Hepatocyte (in vitro differentiated cells): ENCODE measurements at regions not wholly inside any gene's neighbourhood (a gene's known extent, or its start where the extent isn't known, plus 50 kb on each side); places are given as distances from the start of the nearest gene placed in this dataset.

Experiments
- DNase-seq: peaks from one replicate; pipeline ENCODE4 v3.0.0-alpha.2; 2016; ENCODE audit warnings: low spot score
- H2AFZ ChIP-seq: fragments of 200-600 bp; sonication (generic); 2 replicates; pipeline ENCODE4 v1.6.0; 2016; ENCODE audit warnings: antibody characterized with exemption, mild to moderate bottlenecking
- H3K27ac ChIP-seq: fragments of 200-600 bp; sonication (generic); 2 replicates; pipeline ENCODE4 v1.5.1; 2016; ENCODE audit warnings: mild to moderate bottlenecking
- H3K27me3 ChIP-seq: fragments of 200-600 bp; sonication (generic); 2 replicates; pipeline ENCODE4 v1.6.1; 2016
- H3K36me3 ChIP-seq: fragments of 200-600 bp; sonication (generic); replicated peaks from 2 replicates; pipeline ENCODE4 v1.5.1; 2016; ENCODE audit warnings: low read depth; ENCODE audit not compliant: insufficient read depth
- H3K4me1 ChIP-seq: fragments of 200-600 bp; sonication (generic); 2 replicates; pipeline ENCODE4 v1.5.1; 2016; ENCODE audit warnings: mild to moderate bottlenecking, moderate library complexity; ENCODE audit not compliant: insufficient read depth
- H3K4me2 ChIP-seq: fragments of 200-600 bp; sonication (generic); 2 replicates; pipeline ENCODE4 v1.6.0; 2016
- H3K4me3 ChIP-seq: fragments of 200-600 bp; sonication (generic); 2 replicates; pipeline ENCODE4 v1.5.1; 2016; ENCODE audit warnings: mild to moderate bottlenecking
- H3K79me2 ChIP-seq: fragments of 200-600 bp; sonication (generic); 2 replicates; pipeline ENCODE4 v1.6.0; 2017; ENCODE audit warnings: mild to moderate bottlenecking
- H3K9me2 ChIP-seq: fragments of 200-600 bp; sonication (generic); replicated peaks from 2 replicates; pipeline ENCODE4 v1.6.0; 2017; ENCODE audit warnings: mild to moderate bottlenecking; ENCODE audit not compliant: insufficient read depth
- H3K9me3 ChIP-seq: fragments of 200-600 bp; sonication (generic); 2 replicates; pipeline ENCODE4 v1.5.1; 2016; ENCODE audit warnings: low read depth, mild to moderate bottlenecking
- H4K20me1 ChIP-seq: fragments of 200-600 bp; sonication (generic); 2 replicates; pipeline ENCODE4 v1.6.0; 2016; ENCODE audit warnings: mild to moderate bottlenecking; ENCODE audit not compliant: insufficient read depth, poor library complexity, severe bottlenecking
- CTCF ChIP-seq: fragments of 200-600 bp; sonication (generic); IDR thresholded peaks from 2 replicates; pipeline ENCODE4 v1.5.1; 2016; ENCODE audit warnings: antibody characterized with exemption, mild to moderate bottlenecking; ENCODE audit not compliant: poor library complexity
- EZH2 ChIP-seq: fragments of 200-600 bp; sonication (generic); IDR thresholded peaks from 2 replicates; pipeline ENCODE4 v1.6.1; 2016; ENCODE audit warnings: antibody characterized with exemption, mild to moderate bottlenecking, borderline replicate concordance
- EZH2phosphoT487 ChIP-seq: fragments of 200-600 bp; sonication (generic); IDR thresholded peaks from one replicate; pipeline ENCODE4 v1.6.1; 2018; ENCODE audit warnings: antibody characterized with exemption, mild to moderate bottlenecking, low read depth, moderate library complexity; ENCODE audit not compliant: unreplicated experiment, severe bottlenecking
- WGBS: methylation state at CpG from one replicate; pipeline ENCODE4 v1.1.6; 2016; ENCODE audit warnings: low lambda C conversion rate; ENCODE audit errors: missing lambda C conversion rate; 5-methylcytosine and 5-hydroxymethylcytosine counted together

- no peak for DNase-seq
- H3K79me2 ChIP-seq = no peaks in the 10 kb centered on the region
- no peaks in the 10 kb centered on the region for H3K27me3 ChIP-seq
- no peaks in the 10 kb centered on the region for H4K20me1 ChIP-seq
- H3K27ac ChIP-seq = no peak overlapping the region
- no peaks in the 10 kb centered on the region for H3K36me3 ChIP-seq
- WGBS = 79% methylated on average over 5 of the region's 5 CpGs
- no peak for TF ChIP-seq EZH2phosphoT487
- TF ChIP-seq CTCF = no peak
- no peak for TF ChIP-seq EZH2
- no peak overlapping the region for H2AFZ ChIP-seq
- H3K4me2 ChIP-seq = no peak overlapping the region
- H3K9me3 ChIP-seq = no peaks in the 10 kb centered on the region
- no peaks in the 10 kb centered on the region for H3K4me1 ChIP-seq
- no peaks in the 10 kb centered on the region for H3K9me2 ChIP-seq
- H3K4me3 ChIP-seq = no peak overlapping the region
Observed at GRCh38 chr5:3484836-3485235, 110.8 kb upstream of the IRX1 start.

GRCh38 chr5:3481175-3481574 lies 114.5 kb upstream of the IRX1 start:
- no peak for DNase-seq
- no peaks in the 10 kb centered on the region for H3K79me2 ChIP-seq
- no peak for TF ChIP-seq CTCF
- no peak for TF ChIP-seq EZH2
- no peak for TF ChIP-seq EZH2phosphoT487
- no peak overlapping the region for H3K4me3 ChIP-seq
- no peaks in the 10 kb centered on the region for H4K20me1 ChIP-seq
- no peak overlapping the region for H3K27ac ChIP-seq
- H3K36me3 ChIP-seq = no peaks in the 10 kb centered on the region
- H3K27me3 ChIP-seq = no peaks in the 10 kb centered on the region
- WGBS = 48% methylated on average over 3 of the region's 3 CpGs
- no peaks in the 10 kb centered on the region for H3K4me1 ChIP-seq
- H2AFZ ChIP-seq = no peak overlapping the region
- no peaks in the 10 kb centered on the region for H3K9me2 ChIP-seq
- no peak overlapping the region for H3K4me2 ChIP-seq
- H3K9me3 ChIP-seq = no peaks in the 10 kb centered on the region

- H3K36me3 ChIP-seq = no peaks in the 10 kb centered on the region
- H3K27ac ChIP-seq = no peak overlapping the region
- no peaks in the 10 kb centered on the region for H3K9me2 ChIP-seq
- no peaks in the 10 kb centered on the region for H3K9me3 ChIP-seq
- no peaks in the 10 kb centered on the region for H3K4me1 ChIP-seq
- no peaks in the 10 kb centered on the region for H4K20me1 ChIP-seq
- no peak overlapping the region for H3K4me3 ChIP-seq
- no peaks in the 10 kb centered on the region for H3K79me2 ChIP-seq
- no peaks in the 10 kb centered on the region for H3K27me3 ChIP-seq
- no peak overlapping the region for H3K4me2 ChIP-seq
- TF ChIP-seq EZH2 (no peak), CTCF (no peak), EZH2phosphoT487 (no peak)
- 100% methylated on average over 1 of the region's 1 CpG for WGBS
- no peak for DNase-seq
- no peak overlapping the region for H2AFZ ChIP-seq
Observed at GRCh38 chr5:3475674-3476073, 120.0 kb upstream of the IRX1 start.

- DNase-seq = no peak
- no peak overlapping the region for H3K4me2 ChIP-seq
- no peaks in the 10 kb centered on the region for H3K79me2 ChIP-seq
- no peaks in the 10 kb centered on the region for H3K27me3 ChIP-seq
- no peaks in the 10 kb centered on the region for H3K4me1 ChIP-seq
- H3K9me3 ChIP-seq = no peaks in the 10 kb centered on the region
- H3K27ac ChIP-seq = no peak overlapping the region
- H3K36me3 ChIP-seq = no peaks in the 10 kb centered on the region
- H3K9me2 ChIP-seq = no peaks in the 10 kb centered on the region
- 83% methylated on average over 1 of the region's 1 CpG for WGBS
- no peak overlapping the region for H2AFZ ChIP-seq
- no peaks in the 10 kb centered on the region for H4K20me1 ChIP-seq
- no peak overlapping the region for H3K4me3 ChIP-seq
- TF ChIP-seq CTCF = no peak
- TF ChIP-seq EZH2phosphoT487 = no peak
- no peak for TF ChIP-seq EZH2
Observed at GRCh38 chr5:3466392-3466791, 129.2 kb upstream of the IRX1 start.
